Activated naive CD8-positive, alpha-beta T cell treated with anti-CD3 and anti-CD28 coated beads, Interleukin-2, amount 50 U/mL, for 24 hours (primary cell): ENCODE measurements at regions not wholly inside any gene's neighbourhood (a gene's known extent, or its start where the extent isn't known, plus 50 kb on each side); places are given as distances from the start of the nearest gene placed in this dataset.
A peak's percentile ranks its signal among the peaks of the same experiment; 100 is the strongest.

ENCODE experiments used
- ATAC-seq: fragments of 150-1000 bp; cut with Tn5 transposase; one replicate; pipeline ENCODE4 v1.10.0; 2021
- DNase-seq: peaks from one replicate; pipeline ENCODE4 v3.0.0; 2021
- H3K27ac Mint-ChIP-seq: one replicate; pipeline ENCODE4 v1.8.0; 2021; ENCODE audit warnings: mild to moderate bottlenecking, mixed read lengths
- H3K27me3 Mint-ChIP-seq: one replicate; pipeline ENCODE4 v1.8.0; 2021; ENCODE audit warnings: mixed read lengths
- H3K36me3 Mint-ChIP-seq: one replicate; pipeline ENCODE4 v1.8.0; 2021; ENCODE audit warnings: low read depth, mixed read lengths
- H3K4me1 Mint-ChIP-seq: one replicate; pipeline ENCODE4 v1.8.0; 2021; ENCODE audit warnings: mixed read lengths
- H3K4me3 Mint-ChIP-seq: one replicate; pipeline ENCODE4 v1.8.0; 2021; ENCODE audit warnings: mild to moderate bottlenecking, moderate library complexity, mixed read lengths
- H3K9me3 Mint-ChIP-seq: one replicate; pipeline ENCODE4 v1.8.0; 2021; ENCODE audit warnings: mixed read lengths

DNA sequence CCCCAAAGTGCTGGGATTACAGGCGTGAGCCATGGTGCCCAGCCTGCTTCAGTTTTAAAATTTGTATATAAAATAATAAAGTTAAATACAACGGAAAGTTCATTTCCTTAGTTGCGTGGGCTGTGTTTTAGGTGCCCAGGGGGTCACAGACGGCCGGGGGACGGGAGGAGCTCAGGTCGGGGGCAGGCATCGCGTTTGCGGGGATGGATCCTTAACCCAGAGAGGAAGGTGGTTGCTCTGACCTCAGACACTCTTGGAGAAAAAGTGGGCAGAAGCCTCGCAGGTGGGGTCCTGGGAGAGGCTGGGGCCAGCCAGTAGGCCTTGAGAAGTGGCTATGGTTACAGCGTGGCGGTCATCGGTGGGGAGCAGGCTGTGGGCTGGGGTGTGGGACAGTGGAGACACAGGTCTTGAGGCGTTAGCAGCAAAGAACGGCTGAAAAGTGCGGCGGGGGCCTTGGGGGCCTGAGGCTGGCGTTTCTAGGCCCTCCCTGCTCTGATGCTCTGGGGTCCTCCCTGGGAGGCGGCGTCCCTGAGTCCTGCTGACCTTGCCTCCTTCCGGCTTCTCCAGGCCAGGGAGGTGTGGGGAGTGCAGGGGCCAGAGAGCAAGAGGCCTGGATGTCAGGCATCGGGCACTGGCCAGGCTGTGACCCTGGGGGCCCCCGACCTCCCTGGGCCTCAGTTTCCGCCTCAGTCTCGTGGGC lies 54.4 kb downstream of the UNCX start:
- no peaks in the 10 kb centered on the region for H3K36me3 Mint-ChIP-seq
- H3K27ac Mint-ChIP-seq = no peak overlapping the region
- H3K27me3 Mint-ChIP-seq = peaks cover 14% of the 10 kb centered on the region
- H3K9me3 Mint-ChIP-seq = no peaks in the 10 kb centered on the region
- no peak overlapping the region for H3K4me3 Mint-ChIP-seq
- ATAC-seq (no peak), DNase-seq (no peak)
- H3K4me1 Mint-ChIP-seq = peaks cover 5% of the 10 kb centered on the region

DNA sequence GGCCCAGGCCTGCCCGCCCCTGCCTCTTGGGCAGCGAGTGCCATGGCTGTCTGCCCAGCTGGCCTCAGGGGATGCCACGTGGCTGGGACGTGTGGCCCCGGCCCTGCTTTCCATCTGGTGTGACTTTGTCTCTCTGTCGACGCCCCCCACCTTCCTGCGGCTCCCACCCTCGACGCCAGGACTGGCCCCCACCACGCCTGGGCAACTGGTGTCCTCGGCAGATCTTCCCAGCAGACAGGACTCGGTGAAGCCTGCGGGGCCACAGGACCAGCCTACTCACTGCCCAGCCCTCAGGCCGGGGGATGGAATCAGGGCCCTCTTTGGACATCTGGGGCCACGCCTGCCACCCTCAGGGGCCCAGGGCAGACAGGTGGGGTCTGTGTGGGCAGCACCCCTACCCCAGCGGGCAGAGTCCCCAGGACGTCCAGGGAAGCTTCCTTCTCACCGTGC lies 55.1 kb downstream of the UNCX start:
- no peaks in the 10 kb centered on the region for H3K36me3 Mint-ChIP-seq
- DNase-seq = no peak
- ATAC-seq = no peak
- no peaks in the 10 kb centered on the region for H3K9me3 Mint-ChIP-seq
- H3K27me3 Mint-ChIP-seq = peaks cover 12% of the 10 kb centered on the region
- peaks cover 5% of the 10 kb centered on the region for H3K4me1 Mint-ChIP-seq
- no peak overlapping the region for H3K27ac Mint-ChIP-seq
- no peak overlapping the region for H3K4me3 Mint-ChIP-seq

DNA sequence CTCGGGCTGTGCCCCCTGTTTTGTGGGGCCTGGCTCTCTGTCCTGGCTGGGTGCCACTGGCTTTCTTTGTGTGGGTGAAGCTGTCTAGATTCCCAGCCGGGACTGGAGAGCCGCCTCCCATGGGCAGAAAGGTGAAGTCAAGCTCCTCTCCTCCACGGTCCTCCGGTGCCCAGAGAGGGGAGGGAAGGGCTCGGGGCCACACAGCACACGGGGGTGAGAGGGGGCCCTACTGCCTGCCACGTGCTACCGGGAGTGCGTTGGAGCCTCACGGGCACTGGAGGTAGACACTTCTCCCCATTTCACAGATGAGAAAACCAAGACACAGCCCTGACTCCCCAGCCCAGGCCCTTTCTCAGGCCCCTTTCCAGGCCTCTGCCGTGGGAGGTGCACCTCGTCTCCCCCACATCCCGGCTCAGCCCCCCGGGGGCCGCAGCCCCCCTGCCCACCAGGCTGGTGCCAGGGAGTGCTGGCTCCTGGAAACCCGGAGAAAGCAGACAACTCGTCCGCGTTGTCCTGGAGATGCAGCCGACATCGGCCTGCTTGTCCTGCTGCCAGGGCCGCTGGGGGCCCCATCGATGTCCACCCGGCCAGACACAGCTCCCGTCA lies 55.8 kb downstream of the UNCX start:
- H3K27me3 Mint-ChIP-seq = peaks cover 13% of the 10 kb centered on the region
- no peak for ATAC-seq

DNA sequence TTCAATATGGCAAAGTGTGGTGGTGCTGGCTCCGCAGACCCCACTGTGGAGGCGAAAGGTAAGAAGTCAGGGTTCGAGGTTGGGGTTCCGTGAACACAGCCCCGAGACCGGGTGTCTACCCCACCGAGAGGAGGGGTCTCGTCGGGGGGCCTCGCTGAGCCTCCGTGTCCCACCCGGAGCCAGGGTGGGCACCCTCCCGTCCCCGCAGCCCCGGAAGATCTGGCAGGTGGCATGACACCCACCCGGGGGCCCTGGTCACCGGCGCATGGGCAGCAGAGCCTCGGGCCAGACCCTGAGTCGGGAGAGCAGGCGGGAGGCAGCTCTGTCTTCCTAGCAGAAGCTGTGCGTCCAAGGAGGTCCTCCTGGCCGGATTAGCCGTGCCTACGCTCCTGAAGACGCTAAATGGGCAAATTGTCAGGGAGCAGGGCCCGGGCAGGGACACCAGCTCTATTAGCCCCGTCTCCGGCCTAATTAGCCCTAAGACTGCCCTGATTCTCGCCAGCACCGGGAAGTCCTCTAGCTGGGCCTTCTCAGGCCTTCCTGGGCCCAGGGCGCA lies 56.4 kb downstream of the UNCX start:
- Mint-ChIP-seq H3K27me3 (peaks cover 13% of the 10 kb centered on the region), H3K9me3 (no peaks in the 10 kb centered on the region), H3K4me3 (no peak overlapping the region), H3K36me3 (no peaks in the 10 kb centered on the region), H3K4me1 (peaks cover 5% of the 10 kb centered on the region), H3K27ac (no peak overlapping the region)
- no peak for DNase-seq
- ATAC-seq = no peak

More for the DNA sequence above, 55.8 kb downstream of the UNCX start:
- H3K9me3 Mint-ChIP-seq = no peaks in the 10 kb centered on the region
- DNase-seq = no peak
- no peaks in the 10 kb centered on the region for H3K36me3 Mint-ChIP-seq
- no peak overlapping the region for H3K4me3 Mint-ChIP-seq
- no peak overlapping the region for H3K27ac Mint-ChIP-seq
- peaks cover 5% of the 10 kb centered on the region for H3K4me1 Mint-ChIP-seq

DNA sequence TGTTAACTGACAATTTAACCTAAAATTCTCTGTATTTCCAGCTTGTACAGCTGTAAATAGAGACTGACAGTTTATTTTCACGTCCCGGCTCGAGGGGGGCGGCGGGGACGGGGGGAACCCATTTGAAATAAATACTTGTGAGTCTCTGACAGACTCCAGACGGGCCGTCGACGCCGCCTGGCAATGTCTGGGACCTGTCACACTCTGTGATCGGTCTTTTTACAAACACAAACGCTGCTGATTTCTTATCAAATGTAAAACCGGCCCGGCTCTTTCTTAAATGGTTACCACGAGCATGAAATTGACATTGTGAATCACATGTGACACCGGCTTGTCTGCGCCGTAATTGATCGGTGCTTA lies 57.0 kb downstream of the UNCX start:
- Mint-ChIP-seq H3K27ac (no peak overlapping the region), H3K27me3 (peaks cover 13% of the 10 kb centered on the region), H3K36me3 (no peaks in the 10 kb centered on the region), H3K9me3 (no peaks in the 10 kb centered on the region), H3K4me1 (peaks cover 5% of the 10 kb centered on the region), H3K4me3 (no peak overlapping the region)
- ATAC-seq (no peak), DNase-seq (no peak)

DNA sequence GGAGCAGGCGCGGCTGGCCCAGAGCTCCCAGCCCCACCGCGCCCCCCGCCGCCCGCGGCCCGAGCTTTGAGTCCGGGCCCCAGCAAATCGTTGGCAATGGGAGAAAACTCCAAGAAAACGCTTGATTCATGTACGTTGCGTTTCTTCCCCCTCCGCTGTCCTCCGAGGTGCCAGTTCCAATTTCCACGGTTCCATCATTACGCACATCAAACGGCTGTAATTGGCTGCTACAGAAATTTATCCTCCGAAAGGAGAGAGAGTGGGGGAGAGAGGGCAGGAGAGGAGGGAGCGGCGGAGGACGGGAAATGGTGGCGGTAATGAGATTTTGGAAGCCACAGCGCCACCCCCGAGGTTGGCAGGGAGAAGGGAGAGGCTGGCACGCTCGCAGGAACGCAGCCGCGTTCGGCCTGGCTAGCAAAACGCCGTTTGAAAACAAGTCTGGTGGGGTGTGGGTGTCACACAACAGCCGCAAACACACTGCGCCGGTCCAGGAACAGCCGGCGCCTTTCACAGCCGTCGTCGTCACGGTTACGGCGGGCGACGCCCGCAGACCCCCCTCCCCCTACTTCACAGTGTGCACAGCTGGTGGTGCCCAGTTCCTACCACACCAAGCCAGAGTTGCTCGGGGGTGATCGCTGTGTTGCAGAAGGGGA lies 57.5 kb downstream of the UNCX start:
- Mint-ChIP-seq H3K9me3 (no peaks in the 10 kb centered on the region), H3K4me3 (peak overlapping the region; percentile 57), H3K36me3 (no peaks in the 10 kb centered on the region), H3K27ac (no peak overlapping the region), H3K4me1 (peaks cover 5% of the 10 kb centered on the region), H3K27me3 (peaks cover 13% of the 10 kb centered on the region)
- ATAC-seq (peak; percentile 22), DNase-seq (peak; percentile 19)

DNA sequence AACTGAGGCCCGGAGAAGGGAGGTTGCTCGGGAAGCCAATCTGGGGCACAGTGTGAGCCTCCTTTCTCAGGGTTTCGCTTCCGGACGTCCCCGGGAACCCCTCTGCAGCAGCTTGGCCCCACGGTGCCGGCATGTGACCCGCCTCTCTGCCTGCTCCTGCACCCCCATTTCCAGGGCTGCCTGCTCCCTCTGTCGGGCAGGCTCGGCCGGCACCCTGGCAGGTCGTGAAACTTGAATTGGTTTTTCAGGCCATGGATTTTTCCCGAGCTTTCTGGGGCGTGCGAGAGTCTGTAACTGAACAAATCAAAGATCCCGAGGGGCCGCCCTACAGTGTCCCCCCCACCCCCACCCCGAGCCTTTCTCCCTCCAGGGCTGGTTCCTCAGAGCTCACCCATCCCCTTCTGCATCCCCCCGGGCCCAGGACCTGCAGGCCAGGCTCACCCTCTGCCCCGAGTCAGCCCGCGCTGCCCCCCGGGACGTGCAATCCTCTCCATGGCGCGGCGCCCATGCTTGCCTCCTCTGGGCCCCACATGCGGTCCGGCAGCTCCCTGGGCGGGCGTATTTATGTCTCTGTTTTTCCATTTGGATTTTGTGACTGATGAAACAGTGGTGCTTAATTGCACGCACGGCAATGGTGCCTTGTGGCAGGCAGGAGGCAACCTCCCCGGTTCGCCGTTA lies 58.1 kb downstream of the UNCX start:
- Mint-ChIP-seq H3K36me3 (no peaks in the 10 kb centered on the region), H3K4me1 (peaks cover 5% of the 10 kb centered on the region), H3K9me3 (no peaks in the 10 kb centered on the region), H3K27ac (no peak overlapping the region), H3K27me3 (peaks cover 13% of the 10 kb centered on the region), H3K4me3 (no peak overlapping the region)
- DNase-seq (no peak), ATAC-seq (no peak)

DNA sequence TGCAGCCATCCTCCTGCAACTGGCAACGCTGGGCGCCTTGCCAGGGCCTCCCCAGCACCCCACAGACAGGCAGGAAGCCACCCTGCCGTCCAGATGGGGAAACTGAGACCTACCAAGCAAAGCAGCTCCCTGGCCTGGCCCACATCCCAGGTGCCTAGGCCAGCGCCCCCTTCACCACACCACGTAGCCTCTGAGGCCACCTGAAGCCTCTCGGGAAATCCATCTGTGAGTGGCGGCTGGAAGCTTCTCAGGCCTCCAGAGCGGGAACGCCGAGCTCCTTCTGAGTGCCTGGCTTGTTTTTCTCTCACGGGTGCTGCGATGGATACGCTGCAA lies 58.7 kb downstream of the UNCX start:
- ATAC-seq = no peak
- peaks cover 5% of the 10 kb centered on the region for H3K4me1 Mint-ChIP-seq
- no peak overlapping the region for H3K27ac Mint-ChIP-seq
- peaks cover 13% of the 10 kb centered on the region for H3K27me3 Mint-ChIP-seq
- H3K36me3 Mint-ChIP-seq = no peaks in the 10 kb centered on the region
- DNase-seq = no peak
- no peaks in the 10 kb centered on the region for H3K9me3 Mint-ChIP-seq
- H3K4me3 Mint-ChIP-seq = no peak overlapping the region

DNA sequence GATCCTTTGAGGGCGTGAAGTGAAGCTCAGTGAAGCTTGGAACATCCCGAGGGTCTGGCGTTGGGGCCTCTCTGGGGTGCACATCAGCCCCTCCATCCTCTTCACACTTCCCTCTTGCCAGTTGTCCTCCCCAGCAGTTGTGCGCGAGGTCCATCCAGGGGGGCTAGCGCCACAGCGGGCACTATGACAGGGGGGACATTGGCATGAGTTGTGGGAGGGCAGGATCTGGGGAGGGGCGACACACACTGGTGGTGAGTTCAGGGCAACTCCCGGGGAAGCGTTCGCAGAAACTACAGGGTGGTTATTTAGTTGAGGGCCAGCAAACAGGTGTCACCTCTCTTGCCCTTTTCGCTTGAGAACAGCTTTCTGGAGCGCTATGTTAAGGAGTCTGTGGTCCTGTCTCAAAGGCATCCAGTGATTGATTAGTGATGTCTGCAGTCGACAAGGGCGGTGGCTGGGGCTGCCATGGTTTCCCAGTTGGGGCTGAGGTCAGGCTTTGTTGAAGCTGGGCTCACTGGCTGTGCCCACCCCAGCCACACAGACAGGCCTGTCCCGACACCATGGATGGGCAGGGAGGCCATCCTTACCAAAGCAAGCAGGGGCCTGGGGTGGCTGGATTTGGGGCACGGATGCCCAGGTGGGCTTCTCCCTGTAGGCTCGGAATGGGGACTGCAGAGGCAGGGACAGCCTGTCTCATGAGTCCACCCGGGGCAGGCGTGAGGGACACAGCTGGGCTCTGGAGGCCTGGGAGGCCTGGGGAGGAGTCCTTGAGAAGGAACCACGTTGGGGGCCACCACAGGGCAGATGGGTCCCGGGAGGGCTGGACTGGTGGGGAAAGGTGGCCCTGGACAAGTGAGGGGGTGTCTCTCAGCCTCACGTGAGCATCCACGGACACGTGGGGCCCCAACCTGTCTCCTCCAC lies 59.4 kb downstream of the UNCX start:
- H3K4me3 Mint-ChIP-seq = no peak overlapping the region
- no peak overlapping the region for H3K27ac Mint-ChIP-seq
- H3K9me3 Mint-ChIP-seq = no peaks in the 10 kb centered on the region
- H3K36me3 Mint-ChIP-seq = no peaks in the 10 kb centered on the region
- peaks cover 5% of the 10 kb centered on the region for H3K4me1 Mint-ChIP-seq
- DNase-seq (no peak), ATAC-seq (no peak)
- H3K27me3 Mint-ChIP-seq = peaks cover 13% of the 10 kb centered on the region

DNA sequence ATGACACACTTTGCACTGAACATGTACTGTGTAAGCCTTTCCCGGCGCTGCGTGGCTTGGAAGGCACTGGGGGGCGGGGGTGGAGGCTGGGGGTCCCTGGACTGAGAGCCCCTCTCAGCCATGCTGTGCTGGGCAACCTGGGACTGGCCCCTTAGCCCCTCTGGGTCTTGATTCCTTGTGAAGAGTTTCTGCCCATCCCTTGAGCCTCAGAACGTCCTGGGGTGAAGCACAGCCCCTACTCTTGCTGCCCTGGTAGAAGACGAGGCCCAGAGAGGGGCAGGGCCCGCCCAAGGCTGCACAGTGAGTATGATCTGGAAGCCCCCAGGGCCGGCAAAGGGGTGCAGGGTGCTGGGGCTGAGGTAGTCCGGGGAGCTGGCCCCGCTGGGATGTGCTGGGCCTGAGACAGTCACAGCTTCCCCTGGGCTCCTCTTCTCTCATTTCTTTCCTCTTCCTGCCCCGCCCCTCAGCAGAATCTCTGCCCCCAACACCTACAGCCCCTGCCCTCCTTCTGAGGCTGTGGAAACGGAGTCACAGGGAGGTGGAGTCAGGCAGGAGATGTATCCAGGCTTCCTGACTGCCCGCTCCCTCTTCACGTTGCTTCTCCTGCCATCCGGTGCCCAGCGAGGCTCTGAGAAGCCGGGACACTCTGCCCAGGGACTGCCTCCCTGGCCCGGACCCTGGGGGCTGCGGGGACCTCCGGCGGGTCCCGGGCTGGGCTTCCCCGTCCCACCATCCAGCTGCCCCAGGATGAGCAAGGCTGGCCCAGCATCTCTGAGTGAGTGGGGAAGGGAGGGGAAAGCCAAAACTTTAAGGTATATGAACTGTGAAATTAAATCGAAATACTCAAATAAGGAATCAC lies 60.5 kb downstream of the UNCX start:
- no peaks in the 10 kb centered on the region for H3K36me3 Mint-ChIP-seq
- peaks cover 5% of the 10 kb centered on the region for H3K4me1 Mint-ChIP-seq
- no peaks in the 10 kb centered on the region for H3K9me3 Mint-ChIP-seq
- no peak overlapping the region for H3K4me3 Mint-ChIP-seq
- H3K27me3 Mint-ChIP-seq = peaks cover 18% of the 10 kb centered on the region
- H3K27ac Mint-ChIP-seq = no peak overlapping the region
- no peak for ATAC-seq
- DNase-seq = no peak

DNA sequence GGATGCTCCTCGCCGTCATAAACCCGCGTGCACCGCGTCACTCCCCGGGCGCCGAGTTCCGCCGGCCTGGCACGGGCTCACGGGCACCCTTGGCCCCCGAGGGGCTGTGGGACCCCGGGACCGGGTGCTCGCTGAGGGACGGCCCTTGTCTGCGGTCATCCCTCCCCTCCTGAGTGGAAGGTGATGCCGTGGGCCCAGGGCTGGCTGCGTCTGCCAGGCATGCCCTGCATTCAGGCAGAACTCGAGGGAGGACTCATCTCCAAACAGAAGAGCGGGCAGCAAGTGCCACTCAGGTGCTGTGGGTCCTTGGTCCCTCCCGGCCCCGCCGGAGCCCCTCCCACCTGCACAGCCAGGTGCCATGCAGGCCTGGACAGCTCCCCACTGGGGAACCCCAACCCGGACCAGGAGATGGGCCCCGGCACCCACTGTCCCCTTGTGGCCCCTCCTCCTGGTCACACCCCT lies 61.3 kb downstream of the UNCX start:
- H3K36me3 Mint-ChIP-seq = no peaks in the 10 kb centered on the region
- ATAC-seq (no peak), DNase-seq (no peak)
- no peak overlapping the region for H3K27ac Mint-ChIP-seq
- peaks cover 5% of the 10 kb centered on the region for H3K4me1 Mint-ChIP-seq
- no peaks in the 10 kb centered on the region for H3K9me3 Mint-ChIP-seq
- H3K27me3 Mint-ChIP-seq = peaks cover 18% of the 10 kb centered on the region
- no peak overlapping the region for H3K4me3 Mint-ChIP-seq

DNA sequence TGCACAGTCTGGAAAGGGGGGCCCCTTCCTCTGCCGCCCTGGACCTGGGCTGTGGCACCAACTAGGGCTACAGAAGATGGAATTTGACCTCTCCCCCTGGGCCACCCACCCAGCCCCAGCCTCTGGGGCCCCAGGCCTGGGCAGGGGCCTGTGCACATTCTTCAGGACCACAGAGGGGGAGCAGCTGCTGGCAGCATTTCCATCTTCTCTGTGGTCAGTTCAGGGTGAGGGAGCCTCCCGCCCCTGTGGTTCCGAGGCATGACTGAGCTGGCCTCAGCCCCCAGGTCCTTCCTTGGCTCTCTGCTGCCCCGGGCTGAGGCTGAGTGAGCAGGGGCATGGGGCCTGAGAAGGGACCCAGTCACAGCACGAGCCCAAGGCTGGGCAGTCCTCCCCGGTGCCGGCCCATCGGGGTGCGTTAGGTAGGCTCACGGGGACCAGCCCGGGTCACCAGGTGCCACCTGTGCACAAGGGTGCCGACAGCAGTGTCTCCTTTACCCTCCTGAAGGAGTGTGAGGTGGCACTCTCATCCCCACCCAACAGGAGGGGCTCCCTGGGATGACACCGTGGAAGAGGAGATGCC lies 63.2 kb downstream of the UNCX start:
- DNase-seq = no peak
- peaks cover 16% of the 10 kb centered on the region for H3K27me3 Mint-ChIP-seq
- no peaks in the 10 kb centered on the region for H3K9me3 Mint-ChIP-seq
- H3K4me3 Mint-ChIP-seq = no peak overlapping the region
- H3K27ac Mint-ChIP-seq = no peak overlapping the region
- ATAC-seq = no peak
- H3K36me3 Mint-ChIP-seq = no peaks in the 10 kb centered on the region
- H3K4me1 Mint-ChIP-seq = no peaks in the 10 kb centered on the region
